ENCODE measurements at regions not wholly inside any gene's neighbourhood (a gene's known extent, or its start where the extent isn't known, plus 50 kb on each side); places are given as distances from the start of the nearest gene placed in this dataset.

DNA sequence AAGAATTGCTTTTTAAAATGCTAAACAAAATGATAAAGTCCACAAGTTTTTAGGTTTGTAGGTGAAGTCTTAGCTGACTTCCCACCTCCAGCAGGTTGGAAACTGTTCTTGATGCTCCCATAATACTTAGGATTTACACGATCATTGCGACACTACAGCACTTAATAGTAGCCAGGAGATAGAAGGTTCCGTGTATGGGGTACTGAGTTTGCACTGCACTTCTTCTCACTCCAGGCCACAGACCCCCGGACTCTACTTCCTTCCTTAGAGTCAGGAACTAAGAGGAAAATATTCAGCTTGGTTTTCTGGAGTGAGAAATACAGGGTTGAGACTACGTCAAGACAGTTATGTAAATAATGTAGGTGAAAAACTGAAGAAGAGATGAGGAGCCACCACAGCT lies 56.1 kb upstream of the SGK1 start:
- no peak overlapping the region for H3K27ac Mint-ChIP-seq (ENCODE audit: unreplicated experiment)
- DNase-seq, result no peak
- H3K36me3 Mint-ChIP-seq (ENCODE audit: insufficient read depth, unreplicated experiment), result peaks cover 7% of the 10 kb centered on the region
- no peak overlapping the region for H3K4me3 Mint-ChIP-seq (ENCODE audit: low read depth, unreplicated experiment)
- CTCF ChIA-PET, result interaction anchor here (0.6 to 1.0 kb wide), 4 partner anchors 44 to 368 kb away, joined by 3 to 6 read pairs (median 3); no protein-coding TSS in a partner anchor
- intact Hi-C loops (cut with micrococcal nuclease; ENCODE audit: unreplicated experiment), result no loop called here
- no TSS peak for BruUV-seq (replicated peaks)
- H3K4me1 Mint-ChIP-seq (ENCODE audit: low read depth, unreplicated experiment), result peaks cover 25% of the 10 kb centered on the region
- H3K27me3 Mint-ChIP-seq (ENCODE audit: unreplicated experiment), result no peaks in the 10 kb centered on the region
- TF ChIP-seq CTCF (IDR thresholded peaks at IDR 0.05; ENCODE audit: unreplicated experiment), result no peak
- peaks cover 5% of the 10 kb centered on the region for H3K9me3 Mint-ChIP-seq (ENCODE audit: low read depth, unreplicated experiment)

DNA sequence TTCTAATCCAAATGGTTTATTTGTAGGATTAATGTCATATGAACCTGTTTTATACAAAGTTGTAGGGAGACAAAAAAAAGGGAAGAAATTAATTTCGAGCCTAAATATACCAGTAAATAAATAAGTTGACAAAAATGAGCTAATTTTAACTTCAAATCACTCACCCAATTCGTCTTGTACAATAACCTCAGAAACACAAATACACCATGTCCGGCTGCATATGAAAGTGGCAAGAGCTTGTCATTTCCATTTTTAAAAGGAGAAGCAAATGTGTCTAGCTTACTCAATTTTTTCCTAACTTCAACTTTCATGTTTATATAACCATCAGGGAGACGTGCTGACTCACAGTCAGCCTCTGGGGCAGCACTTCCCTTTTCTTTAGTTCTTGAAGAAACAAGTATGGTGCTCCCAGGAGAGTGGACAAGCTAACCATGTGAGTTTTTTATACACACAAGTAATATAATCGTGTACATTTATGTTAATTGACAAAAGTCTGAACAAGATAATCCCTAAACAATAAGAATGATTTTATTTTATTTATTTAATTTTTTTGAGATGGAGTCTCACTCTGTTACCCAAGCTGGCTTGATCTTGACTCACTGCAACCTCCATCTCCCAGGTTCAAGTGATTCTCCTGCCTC lies 55.5 kb upstream of the SGK1 start:
- no TSS peak for BruUV-seq (replicated peaks)
- Mint-ChIP-seq H3K27ac (ENCODE audit: unreplicated experiment) (no peak overlapping the region), H3K9me3 (ENCODE audit: low read depth, unreplicated experiment) (peaks cover 5% of the 10 kb centered on the region), H3K27me3 (ENCODE audit: unreplicated experiment) (no peaks in the 10 kb centered on the region), H3K4me3 (ENCODE audit: low read depth, unreplicated experiment) (no peak overlapping the region), H3K36me3 (ENCODE audit: insufficient read depth, unreplicated experiment) (peaks cover 4% of the 10 kb centered on the region), H3K4me1 (ENCODE audit: low read depth, unreplicated experiment) (peaks cover 19% of the 10 kb centered on the region)
- CTCF ChIA-PET, result interaction anchor here (0.6 to 1.0 kb wide), 4 partner anchors 43 to 368 kb away, joined by 3 to 6 read pairs (median 3); no protein-coding TSS in a partner anchor
- peak; percentile 4 for DNase-seq
- intact Hi-C loops (cut with micrococcal nuclease; ENCODE audit: unreplicated experiment), result no loop called here
- TF ChIP-seq CTCF (IDR thresholded peaks at IDR 0.05; ENCODE audit: unreplicated experiment), result no peak

DNA sequence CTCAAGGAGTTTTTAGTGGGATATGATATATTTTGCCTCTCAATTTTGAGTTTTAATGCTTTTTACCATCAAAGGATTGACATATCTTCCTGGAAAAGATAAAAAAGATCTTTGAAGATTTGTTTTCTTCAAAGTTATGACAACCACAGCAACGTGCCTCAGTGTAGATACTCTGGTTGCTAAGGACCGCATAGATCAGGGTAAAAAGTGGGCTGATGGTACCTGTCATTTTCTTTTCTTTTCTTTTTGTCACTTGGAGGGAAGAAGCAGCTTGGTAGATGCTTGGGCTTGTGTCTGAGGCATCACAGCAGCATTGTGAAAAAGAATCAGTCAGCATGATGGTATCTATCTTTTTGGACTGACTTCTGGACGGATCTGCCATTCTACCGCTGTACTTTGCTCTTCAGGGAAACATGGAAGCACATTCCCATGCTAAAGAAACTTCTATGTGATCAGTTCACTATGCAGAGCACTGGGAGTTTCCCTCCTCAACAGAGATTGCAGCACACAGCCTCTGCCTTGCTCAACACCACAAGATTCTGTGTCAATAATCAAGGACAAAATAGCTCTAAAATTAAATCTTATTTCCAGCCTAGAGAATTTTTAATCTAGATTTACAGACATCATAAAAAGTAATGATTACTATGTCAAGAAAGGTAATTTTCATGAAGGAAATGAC lies 54.8 kb upstream of the SGK1 start:
- Mint-ChIP-seq H3K27ac (ENCODE audit: unreplicated experiment) (no peak overlapping the region), H3K9me3 (ENCODE audit: low read depth, unreplicated experiment) (peaks cover 5% of the 10 kb centered on the region), H3K27me3 (ENCODE audit: unreplicated experiment) (no peaks in the 10 kb centered on the region), H3K4me3 (ENCODE audit: low read depth, unreplicated experiment) (no peak overlapping the region), H3K36me3 (ENCODE audit: insufficient read depth, unreplicated experiment) (peaks cover 4% of the 10 kb centered on the region), H3K4me1 (ENCODE audit: low read depth, unreplicated experiment) (peaks cover 18% of the 10 kb centered on the region)
- CTCF ChIA-PET, result interaction anchor here (1.0 kb wide), 1 partner anchor 43 kb away, joined by 3 read pairs; no protein-coding TSS in a partner anchor
- TF ChIP-seq CTCF (IDR thresholded peaks at IDR 0.05; ENCODE audit: unreplicated experiment), result no peak
- intact Hi-C loops (cut with micrococcal nuclease; ENCODE audit: unreplicated experiment), result no loop called here
- no TSS peak for BruUV-seq (replicated peaks)
- DNase-seq, result no peak

DNA sequence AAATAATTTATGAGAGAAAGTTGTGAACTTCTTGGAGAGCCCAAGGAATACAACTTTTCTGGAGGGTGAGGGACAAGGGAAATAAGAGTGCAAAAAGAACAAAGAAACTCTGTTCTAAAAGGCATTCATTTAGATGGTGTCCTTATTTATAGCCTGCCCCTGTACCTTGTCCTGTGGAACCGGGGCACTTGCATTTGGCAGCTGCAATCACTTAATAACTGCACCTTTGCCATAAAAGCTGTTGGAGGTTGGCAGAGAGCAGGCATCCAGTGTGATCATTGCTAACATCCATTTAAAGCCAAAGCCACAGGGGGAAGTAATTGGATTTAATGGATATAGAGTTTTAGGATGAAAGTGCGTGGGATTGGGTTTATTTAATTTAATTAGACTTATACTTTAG lies 50.8 kb upstream of the SGK1 start:
- Mint-ChIP-seq H3K36me3 (ENCODE audit: insufficient read depth, unreplicated experiment) (no peaks in the 10 kb centered on the region), H3K27ac (ENCODE audit: unreplicated experiment) (no peak overlapping the region), H3K9me3 (ENCODE audit: low read depth, unreplicated experiment) (no peaks in the 10 kb centered on the region), H3K4me3 (ENCODE audit: low read depth, unreplicated experiment) (no peak overlapping the region), H3K4me1 (ENCODE audit: low read depth, unreplicated experiment) (peaks cover 5% of the 10 kb centered on the region), H3K27me3 (ENCODE audit: unreplicated experiment) (no peaks in the 10 kb centered on the region)
- no peak for TF ChIP-seq CTCF (IDR thresholded peaks at IDR 0.05; ENCODE audit: unreplicated experiment)
- CTCF ChIA-PET, result interaction anchor here (0.8 kb wide), 1 partner anchor 11 kb away, joined by 3 read pairs; no protein-coding TSS in a partner anchor
- no TSS peak for BruUV-seq (replicated peaks)
- DNase-seq, result no peak
- intact Hi-C loops (cut with micrococcal nuclease; ENCODE audit: unreplicated experiment), result no loop called here
